ENCODE measurements at regions not wholly inside any gene's neighbourhood (a gene's known extent, or its start where the extent isn't known, plus 50 kb on each side); places are given as distances from the start of the nearest gene placed in this dataset.

- TF ChIP-seq, protein P1, sequence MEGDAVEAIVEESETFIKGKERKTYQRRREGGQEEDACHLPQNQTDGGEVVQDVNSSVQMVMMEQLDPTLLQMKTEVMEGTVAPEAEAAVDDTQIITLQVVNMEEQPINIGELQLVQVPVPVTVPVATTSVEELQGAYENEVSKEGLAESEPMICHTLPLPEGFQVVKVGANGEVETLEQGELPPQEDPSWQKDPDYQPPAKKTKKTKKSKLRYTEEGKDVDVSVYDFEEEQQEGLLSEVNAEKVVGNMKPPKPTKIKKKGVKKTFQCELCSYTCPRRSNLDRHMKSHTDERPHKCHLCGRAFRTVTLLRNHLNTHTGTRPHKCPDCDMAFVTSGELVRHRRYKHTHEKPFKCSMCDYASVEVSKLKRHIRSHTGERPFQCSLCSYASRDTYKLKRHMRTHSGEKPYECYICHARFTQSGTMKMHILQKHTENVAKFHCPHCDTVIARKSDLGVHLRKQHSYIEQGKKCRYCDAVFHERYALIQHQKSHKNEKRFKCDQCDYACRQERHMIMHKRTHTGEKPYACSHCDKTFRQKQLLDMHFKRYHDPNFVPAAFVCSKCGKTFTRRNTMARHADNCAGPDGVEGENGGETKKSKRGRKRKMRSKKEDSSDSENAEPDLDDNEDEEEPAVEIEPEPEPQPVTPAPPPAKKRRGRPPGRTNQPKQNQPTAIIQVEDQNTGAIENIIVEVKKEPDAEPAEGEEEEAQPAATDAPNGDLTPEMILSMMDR (IDR thresholded peaks at IDR 0.05): no peak
- TF ChIP-seq POLR2A (IDR thresholded peaks at IDR 0.05): no peak
Observed at GRCh38 chr19:28868836-28869235, 344.1 kb downstream of the UQCRFS1 start.
